ENCODE measurements at regions not wholly inside any gene's neighbourhood (a gene's known extent, or its start where the extent isn't known, plus 50 kb on each side); places are given as distances from the start of the nearest gene placed in this dataset.

DNA sequence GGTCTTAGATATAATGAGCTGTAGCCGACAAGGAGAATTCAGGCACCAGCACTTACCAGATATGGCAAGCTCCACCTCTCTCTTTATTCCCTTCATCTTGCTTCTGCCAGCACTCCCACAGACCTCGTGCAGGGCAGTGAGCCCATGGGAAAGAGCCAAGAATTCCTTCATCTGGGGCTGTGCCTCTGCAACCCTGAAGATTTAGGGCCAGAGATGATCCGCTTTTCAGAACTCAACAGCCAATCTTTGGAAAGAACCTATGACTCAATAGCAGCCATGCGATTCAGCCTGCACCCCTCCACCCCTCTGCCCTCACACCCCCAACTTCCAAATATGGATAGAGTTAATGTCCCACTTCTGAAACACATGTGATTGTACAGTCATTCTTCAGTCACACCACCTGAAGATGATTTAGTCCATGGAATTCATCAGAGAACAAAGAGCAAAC, 533.7 kb upstream of the TNP1 start:
- TF ChIP-seq, protein P1, sequence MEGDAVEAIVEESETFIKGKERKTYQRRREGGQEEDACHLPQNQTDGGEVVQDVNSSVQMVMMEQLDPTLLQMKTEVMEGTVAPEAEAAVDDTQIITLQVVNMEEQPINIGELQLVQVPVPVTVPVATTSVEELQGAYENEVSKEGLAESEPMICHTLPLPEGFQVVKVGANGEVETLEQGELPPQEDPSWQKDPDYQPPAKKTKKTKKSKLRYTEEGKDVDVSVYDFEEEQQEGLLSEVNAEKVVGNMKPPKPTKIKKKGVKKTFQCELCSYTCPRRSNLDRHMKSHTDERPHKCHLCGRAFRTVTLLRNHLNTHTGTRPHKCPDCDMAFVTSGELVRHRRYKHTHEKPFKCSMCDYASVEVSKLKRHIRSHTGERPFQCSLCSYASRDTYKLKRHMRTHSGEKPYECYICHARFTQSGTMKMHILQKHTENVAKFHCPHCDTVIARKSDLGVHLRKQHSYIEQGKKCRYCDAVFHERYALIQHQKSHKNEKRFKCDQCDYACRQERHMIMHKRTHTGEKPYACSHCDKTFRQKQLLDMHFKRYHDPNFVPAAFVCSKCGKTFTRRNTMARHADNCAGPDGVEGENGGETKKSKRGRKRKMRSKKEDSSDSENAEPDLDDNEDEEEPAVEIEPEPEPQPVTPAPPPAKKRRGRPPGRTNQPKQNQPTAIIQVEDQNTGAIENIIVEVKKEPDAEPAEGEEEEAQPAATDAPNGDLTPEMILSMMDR (IDR thresholded peaks at IDR 0.05), result no peak
- no peak for TF ChIP-seq EP300 (IDR thresholded peaks at IDR 0.05)
